ENCODE measurements at regions not wholly inside any gene's neighbourhood (a gene's known extent, or its start where the extent isn't known, plus 50 kb on each side); places are given as distances from the start of the nearest gene placed in this dataset.
"Not testable (repeated sequence)": the region's sequence is repeated elsewhere in the genome, so short reads cannot be mapped to it uniquely, and the experiment has no call there.

- no peak for DNase-seq
Measured at GRCh38 chr2:105691947-105692390, 52.7 kb upstream of the NCK2 start.

DNA sequence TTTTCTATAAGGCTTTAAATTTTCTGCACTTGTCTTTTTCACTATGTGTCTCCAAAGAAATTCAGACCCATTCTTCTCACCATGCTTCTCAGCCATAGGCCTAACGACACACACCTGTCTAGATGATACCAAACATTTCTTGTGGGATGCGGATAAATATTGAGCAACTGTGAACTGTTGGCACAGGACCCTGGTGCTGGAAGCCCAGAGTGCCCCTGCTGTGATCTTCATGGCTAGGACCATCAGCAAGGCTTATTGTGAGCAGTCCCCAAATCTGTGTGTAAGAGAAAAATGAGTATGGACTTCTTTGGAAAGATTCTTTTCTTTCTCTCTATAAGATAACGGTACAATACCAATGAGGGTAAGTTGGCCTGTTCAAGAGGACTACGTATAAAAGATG is 54.1 kb upstream of the NCK2 start:
- no peak for DNase-seq

DNA sequence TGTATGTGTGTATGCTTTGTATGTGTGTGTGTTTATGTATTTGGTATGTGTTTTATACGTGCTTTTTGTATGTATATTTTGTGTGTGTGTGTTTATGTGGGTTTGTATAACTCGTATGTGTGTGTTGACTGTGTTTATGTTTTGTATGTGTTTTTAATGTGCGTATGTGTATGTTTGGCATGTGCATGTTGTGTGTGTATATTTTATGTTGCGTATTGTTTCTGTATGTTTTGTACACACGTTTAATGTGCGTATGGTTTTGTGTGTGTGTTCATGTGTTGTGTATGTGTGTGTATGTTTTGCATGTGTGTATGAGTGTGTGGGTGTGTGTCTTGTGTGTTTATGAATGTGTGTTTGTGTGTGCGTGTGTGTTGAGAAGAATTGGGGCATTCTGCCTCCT is 55.2 kb upstream of the NCK2 start:
- no peak for DNase-seq

GRCh38 chr2:105688946-105689345 is 55.8 kb upstream of the NCK2 start:
- DNase-seq: no peak

DNA sequence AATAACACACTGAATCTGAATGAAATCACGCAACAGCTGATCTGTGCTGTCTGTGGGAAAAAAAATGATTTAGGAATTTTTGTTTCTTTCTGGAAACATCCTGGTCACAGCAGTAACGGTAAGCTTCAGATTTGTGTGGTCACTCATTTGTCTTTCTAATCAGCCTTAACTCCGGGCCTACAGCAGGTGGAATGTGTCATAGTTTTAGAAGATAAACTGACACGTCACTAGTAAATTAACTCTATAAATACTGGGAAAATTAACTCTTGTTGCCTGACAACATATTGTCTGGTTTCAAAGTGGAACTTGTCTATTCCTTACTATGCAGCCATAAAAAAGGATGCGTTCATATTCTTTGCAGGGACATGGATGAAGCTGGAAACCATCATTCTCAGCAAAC is 58.1 kb upstream of the NCK2 start:
- no peak for DNase-seq

- no peak for DNase-seq
Measured at GRCh38 chr2:105683011-105683492, 61.7 kb upstream of the NCK2 start.

- DNase-seq: no peak
Measured at GRCh38 chr2:105682401-105682800, 62.3 kb upstream of the NCK2 start.

- no peak for DNase-seq
Measured at GRCh38 chr2:105681927-105682326, 62.8 kb upstream of the NCK2 start.

DNA sequence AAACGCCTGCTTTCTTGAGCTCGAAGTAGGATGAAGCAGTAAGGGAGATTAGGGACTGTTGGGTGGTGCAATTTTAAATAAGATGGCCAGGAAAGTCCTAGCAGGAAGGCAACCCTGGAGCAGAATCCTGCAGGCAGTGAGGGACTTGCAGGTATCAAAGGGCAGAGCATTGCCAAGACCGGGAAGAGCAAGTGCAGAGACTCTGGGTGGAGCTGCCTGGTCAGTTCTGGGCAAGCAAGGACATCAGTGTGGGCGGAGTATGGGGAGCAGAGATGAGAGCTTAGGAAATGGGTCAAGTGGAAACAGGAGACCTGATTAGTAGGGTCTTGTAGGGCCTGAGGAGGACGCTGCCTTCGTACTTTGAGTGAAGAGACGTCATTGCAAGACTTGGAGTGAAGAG is 64.4 kb upstream of the NCK2 start:
- no peak for DNase-seq

- no peak for DNase-seq
Measured at GRCh38 chr2:105678346-105678745, 66.4 kb upstream of the NCK2 start.

DNA sequence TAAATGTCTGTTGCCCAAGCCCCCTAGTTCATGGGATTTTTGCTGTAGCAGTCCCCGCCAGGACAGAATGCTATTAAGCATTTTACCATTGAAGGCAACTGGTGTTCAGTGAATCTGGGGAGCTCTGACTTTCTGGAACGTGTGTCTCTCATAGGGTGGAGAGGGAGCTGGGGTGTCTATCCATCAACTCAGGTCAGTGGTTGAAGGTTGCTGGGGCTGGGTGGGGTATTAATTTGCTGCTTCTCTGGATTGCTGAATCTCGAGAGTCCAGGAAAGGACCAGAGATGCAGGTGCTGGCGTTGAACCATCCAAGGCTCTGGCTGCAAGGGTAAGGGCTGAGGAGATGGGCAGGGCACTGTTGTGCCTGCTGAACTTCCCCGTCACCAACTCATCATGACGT is 66.8 kb upstream of the NCK2 start:
- DNase-seq: no peak

DNA sequence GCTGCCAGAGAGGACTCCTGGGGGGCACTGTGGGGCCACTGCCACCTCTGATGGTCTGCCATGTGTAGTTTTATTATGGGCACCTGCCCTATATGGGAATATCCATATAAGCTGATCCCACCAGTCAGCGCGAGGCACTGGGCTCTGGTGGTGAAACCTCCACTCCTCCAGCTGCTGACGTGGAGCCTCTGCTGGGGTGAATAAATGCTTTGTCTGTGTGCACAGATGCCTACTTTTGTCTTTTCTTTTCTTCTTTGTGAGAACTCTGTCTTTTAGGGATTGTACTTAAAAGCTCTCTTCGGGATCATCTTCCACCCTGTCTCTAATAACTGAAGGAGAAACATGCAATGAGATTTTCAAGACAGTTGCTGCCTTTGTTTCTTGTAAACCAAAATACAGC is 68.9 kb upstream of the NCK2 start:
- no peak for DNase-seq

DNA sequence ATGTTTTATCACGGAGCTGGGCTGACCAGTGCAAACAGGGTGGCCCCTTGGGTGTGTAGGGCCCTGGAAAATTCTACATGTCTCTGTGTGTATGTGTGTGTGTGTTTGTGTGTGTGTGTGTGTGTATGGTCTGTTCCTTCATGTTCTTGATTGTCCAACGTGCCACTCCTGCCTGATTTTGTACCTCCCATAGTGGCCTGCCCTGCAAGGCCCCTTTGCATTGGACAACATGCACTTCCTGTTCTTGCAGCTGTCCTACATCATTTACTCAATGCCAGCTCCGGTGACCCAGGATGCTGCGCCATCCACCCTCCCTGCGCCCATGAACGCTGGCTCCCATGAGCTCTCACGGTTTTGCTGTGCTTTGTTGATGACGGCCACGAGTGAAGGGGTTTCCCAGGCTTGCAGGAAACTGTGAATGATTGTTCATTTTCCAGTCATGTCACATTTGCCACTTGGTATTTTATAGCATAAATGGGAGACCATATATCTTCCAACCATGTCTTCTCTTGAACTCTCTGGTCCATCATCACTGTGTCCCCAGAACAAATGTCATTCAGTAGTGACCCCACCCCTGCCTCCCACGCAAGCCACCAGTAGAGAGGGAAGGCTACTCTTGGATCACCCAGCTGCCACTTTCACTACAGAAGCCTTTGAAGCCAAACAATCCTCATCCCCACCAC is 69.7 kb upstream of the NCK2 start:
- DNase-seq: peak in 1 of 5 experiments; percentile 2

- no peak for DNase-seq
Measured at GRCh38 chr2:105674401-105674800, 70.3 kb upstream of the NCK2 start.

GRCh38 chr2:105671156-105671555 is 73.6 kb upstream of the NCK2 start:
- DNase-seq: no peak

- no peak for DNase-seq
Measured at GRCh38 chr2:105669384-105669891, 75.3 kb upstream of the NCK2 start.

DNA sequence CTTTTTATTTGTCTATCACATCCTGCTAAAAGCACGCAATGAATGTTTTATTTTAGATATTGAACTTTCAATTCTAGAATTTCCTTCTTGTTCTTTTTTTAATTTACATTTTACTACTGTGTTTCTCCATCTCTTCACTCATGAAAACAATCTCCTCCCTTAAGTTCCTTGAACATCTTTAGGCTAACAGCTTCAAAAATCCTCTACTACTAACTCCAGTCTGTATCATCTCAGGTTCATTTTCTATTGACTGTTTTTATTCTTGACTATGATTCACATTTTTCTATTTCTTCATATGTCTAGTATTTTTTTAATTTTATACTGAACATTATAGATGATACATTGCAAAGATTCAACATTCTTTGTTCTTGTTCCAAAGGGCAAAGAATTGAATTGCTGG is 79.2 kb upstream of the NCK2 start:
- no peak for DNase-seq

- no peak for DNase-seq
Measured at GRCh38 chr2:105660489-105660888, 84.2 kb upstream of the NCK2 start.

GRCh38 chr2:105655723-105656606 is 88.7 kb upstream of the NCK2 start:
- DNase-seq: not testable (repeated sequence)

DNA sequence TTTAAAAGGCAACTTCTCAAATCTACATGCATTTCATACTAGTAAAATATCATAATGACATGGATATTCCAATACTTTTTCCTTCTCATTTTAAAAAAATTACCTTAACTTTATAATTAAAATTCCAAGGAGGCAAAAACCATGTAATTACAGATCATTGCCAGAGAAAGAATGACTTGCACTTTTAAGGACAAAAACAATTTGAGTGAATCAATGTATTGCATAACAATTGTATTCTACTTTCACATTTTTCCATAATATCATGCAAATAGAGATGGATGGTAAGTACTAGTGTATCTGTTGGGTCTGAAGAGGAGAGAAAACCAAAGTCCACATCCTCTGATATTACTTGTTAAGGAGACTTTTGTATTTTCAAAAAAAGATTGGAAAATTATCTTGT is 89.5 kb upstream of the NCK2 start:
- no peak for DNase-seq

- no peak for DNase-seq
Measured at GRCh38 chr2:105654474-105655004, 90.2 kb upstream of the NCK2 start.

DNA sequence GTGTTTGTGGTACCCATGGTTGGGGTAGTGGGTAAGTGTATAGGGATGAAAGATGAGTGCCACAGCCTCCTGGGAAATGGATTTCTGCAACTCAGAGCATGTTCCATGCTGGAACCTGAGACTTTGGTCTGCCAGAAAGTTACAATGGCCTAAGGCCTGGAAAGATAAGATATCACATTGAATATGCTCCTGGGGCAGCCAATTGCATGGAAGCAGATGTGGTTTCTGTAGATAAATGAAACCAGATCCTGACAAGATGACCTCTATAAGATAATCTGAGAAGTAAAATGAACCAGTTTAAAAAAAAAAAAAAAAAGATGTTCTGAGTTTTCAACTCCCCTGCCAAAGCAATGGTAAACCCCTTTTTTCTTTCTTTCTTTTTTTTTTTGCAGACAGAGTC is 91.4 kb upstream of the NCK2 start:
- no peak for DNase-seq

GRCh38 chr2:105652014-105652796 is 92.5 kb upstream of the NCK2 start:
- DNase-seq: no peak
